Neural cell (in vitro differentiated cells): ENCODE measurements at regions not wholly inside any gene's neighbourhood (a gene's known extent, or its start where the extent isn't known, plus 50 kb on each side); places are given as distances from the start of the nearest gene placed in this dataset.
"Not testable (repeated sequence)": the region's sequence is repeated elsewhere in the genome, so short reads cannot be mapped to it uniquely, and the experiment has no call there.

Experiments
- H2AFZ ChIP-seq: fragments of 200-600, 300-800 bp; sonication (generic), shearing (Covaris generic); 2 replicates; pipeline ENCODE4 v1.6.0; 2014; ENCODE audit warnings: low read depth, mild to moderate bottlenecking, antibody characterized with exemption, low read length, moderate library complexity
- H3F3A ChIP-seq: fragments of 200-600 bp; shearing (Covaris generic); 2 replicates; pipeline ENCODE4 v1.6.1; 2016; ENCODE audit warnings: mild to moderate bottlenecking, moderate library complexity, mixed read lengths, antibody characterized with exemption, low read length; ENCODE audit not compliant: insufficient read depth, poor library complexity, severe bottlenecking
- H3K27ac ChIP-seq: fragments of 200-600, 300-800 bp; sonication (generic), shearing (Covaris generic); 2 replicates; pipeline ENCODE4 v1.5.1; 2014; ENCODE audit warnings: mild to moderate bottlenecking, low read length, moderate library complexity
- H3K27me3 ChIP-seq: fragments of 300-800, 200-600 bp; sonication (generic), shearing (Covaris generic); 2 replicates; pipeline ENCODE4 v1.6.0; 2014; ENCODE audit warnings: mild to moderate bottlenecking, low read depth, low read length, moderate library complexity; ENCODE audit not compliant: insufficient read depth
- H3K36me3 ChIP-seq: fragments of 300-800, 200-600 bp; sonication (generic), shearing (Covaris generic); 2 replicates; pipeline ENCODE4 v1.5.1; 2014; ENCODE audit warnings: mild to moderate bottlenecking, antibody characterized with exemption, low read length, moderate library complexity; ENCODE audit not compliant: insufficient read depth
- H3K4me2 ChIP-seq: fragments of 300-800, 200-600 bp; sonication (generic), shearing (Covaris generic); 2 replicates; pipeline ENCODE4 v1.6.0; 2014; ENCODE audit warnings: mild to moderate bottlenecking, low read length
- H3K4me3 ChIP-seq: fragments of 300-800, 200-600 bp; sonication (generic), shearing (Covaris generic); 2 replicates; pipeline ENCODE4 v1.5.1; 2014; ENCODE audit warnings: mild to moderate bottlenecking, low read length, moderate library complexity
- H3K79me2 ChIP-seq: fragments of 200-600 bp; shearing (Covaris generic); replicated peaks from 2 replicates; pipeline ENCODE4 v1.6.0; 2014; ENCODE audit warnings: mild to moderate bottlenecking, low read length, moderate library complexity; ENCODE audit not compliant: insufficient read depth
- H3K9ac ChIP-seq: fragments of 300-800, 200-600 bp; sonication (generic), shearing (Covaris generic); 2 replicates; pipeline ENCODE4 v1.6.1; 2016; ENCODE audit warnings: mild to moderate bottlenecking, low read length, mixed read lengths
- H3K9me2 ChIP-seq: fragments of 200-600 bp; shearing (Covaris generic); 2 replicates; pipeline ENCODE4 v1.6.1; 2016; ENCODE audit warnings: mild to moderate bottlenecking, low read length, mixed read lengths; ENCODE audit not compliant: insufficient read depth
- H3K9me3 ChIP-seq: fragments of 200-600, 300-800 bp; sonication (generic), shearing (Covaris generic); 2 replicates; pipeline ENCODE4 v1.6.1; 2016; ENCODE audit warnings: mild to moderate bottlenecking, mixed run types, low read length, moderate library complexity, mixed read lengths
- H4K20me1 ChIP-seq: fragments of 200-600 bp; shearing (Covaris generic); 2 replicates; pipeline ENCODE4 v1.6.1; 2016; ENCODE audit warnings: mild to moderate bottlenecking, mixed run types; ENCODE audit not compliant: insufficient read depth
- CTCF ChIP-seq: fragments of 450-650 bp; IDR thresholded peaks from 2 replicates; pipeline ENCODE4 v1.5.1; 2014; ENCODE audit warnings: antibody characterized with exemption, mild to moderate bottlenecking, moderate library complexity; ENCODE audit not compliant: poor library complexity, severe bottlenecking
- EP300 ChIP-seq: fragments of 450-650 bp; conservative IDR thresholded peaks from 2 replicates; pipeline ENCODE4 v1.6.1; 2014; ENCODE audit warnings: antibody characterized with exemption, mild to moderate bottlenecking, moderate library complexity; ENCODE audit not compliant: poor library complexity, severe bottlenecking
- EZH2 ChIP-seq: fragments of 200-600, 300-800 bp; shearing (Covaris generic), sonication (generic); IDR thresholded peaks from 2 replicates; pipeline ENCODE4 v1.6.1; 2014; ENCODE audit warnings: antibody characterized with exemption, low read length, borderline replicate concordance, mild to moderate bottlenecking; ENCODE audit not compliant: insufficient read depth, poor library complexity, severe bottlenecking
- MXI1 ChIP-seq: fragments of 450-650 bp; conservative IDR thresholded peaks from 2 replicates; pipeline ENCODE4 v1.6.1; 2014; ENCODE audit warnings: antibody characterized with exemption, mild to moderate bottlenecking; ENCODE audit not compliant: poor library complexity, severe bottlenecking
- POLR2AphosphoS5 ChIP-seq: IDR thresholded peaks from 2 replicates; pipeline ENCODE4 v1.6.1; 2012
- RAD21 ChIP-seq: fragments of 450-650 bp; conservative IDR thresholded peaks from 2 replicates; pipeline ENCODE4 v1.6.1; 2014; ENCODE audit warnings: antibody characterized with exemption, mild to moderate bottlenecking, moderate library complexity
- REST ChIP-seq: IDR thresholded peaks from 2 replicates; pipeline ENCODE4 v1.6.1; 2012; ENCODE audit warnings: borderline replicate concordance
- SMC3 ChIP-seq: fragments of 450-650 bp; conservative IDR thresholded peaks from 2 replicates; pipeline ENCODE4 v1.6.1; 2014; ENCODE audit warnings: antibody characterized with exemption, mild to moderate bottlenecking, moderate library complexity; ENCODE audit not compliant: poor library complexity
- TAF1 ChIP-seq: IDR thresholded peaks from 2 replicates; pipeline ENCODE4 v1.6.1; 2012; ENCODE audit warnings: low read depth

GRCh38 chr2:94694236-94694635 lies 177.0 kb upstream of the TEKT4 start:
- not testable (repeated sequence) for H4K20me1 ChIP-seq, H3K4me3 ChIP-seq, H3K9me2 ChIP-seq, H3F3A ChIP-seq, H3K36me3 ChIP-seq, H2AFZ ChIP-seq, H3K79me2 ChIP-seq, H3K4me2 ChIP-seq, H3K27ac ChIP-seq, H3K9ac ChIP-seq, H3K27me3 ChIP-seq, H3K9me3 ChIP-seq

GRCh38 chr2:94708982-94709381 lies 162.2 kb upstream of the TEKT4 start:
- not testable (repeated sequence) for H2AFZ ChIP-seq, H3K79me2 ChIP-seq, H3K9me3 ChIP-seq, H3K36me3 ChIP-seq, H3K4me3 ChIP-seq, H3K27me3 ChIP-seq, H4K20me1 ChIP-seq, H3F3A ChIP-seq, H3K9ac ChIP-seq, H3K27ac ChIP-seq, H3K4me2 ChIP-seq, H3K9me2 ChIP-seq

- Histone ChIP-seq H3K9ac (no peak overlapping the region), H3K9me2 (no peaks in the 10 kb centered on the region), H3K4me3 (no peak overlapping the region), H3K27ac (no peak overlapping the region), H3K36me3 (no peaks in the 10 kb centered on the region), H3K79me2 (no peaks in the 10 kb centered on the region), H3K4me2 (no peak overlapping the region), H3K9me3 (no peaks in the 10 kb centered on the region), H4K20me1 (no peaks in the 10 kb centered on the region), H2AFZ (no peak overlapping the region), H3F3A (no peaks in the 10 kb centered on the region), H3K27me3 (no peaks in the 10 kb centered on the region)
- TF ChIP-seq SMC3 (no peak), MXI1 (no peak), REST (no peak), RAD21 (no peak), EZH2 (no peak), POLR2AphosphoS5 (no peak), CTCF (no peak), EP300 (no peak), TAF1 (no peak)
These were observed 145.7 kb upstream of the TEKT4 start for GRCh38 chr2:94725543-94725942.

- not testable (repeated sequence) for H3K27me3 ChIP-seq, H2AFZ ChIP-seq, H3F3A ChIP-seq, H3K9me3 ChIP-seq, H3K4me2 ChIP-seq, H3K4me3 ChIP-seq, H3K27ac ChIP-seq, H3K9ac ChIP-seq, H3K9me2 ChIP-seq, H4K20me1 ChIP-seq, H3K36me3 ChIP-seq, H3K79me2 ChIP-seq
These were observed 135.7 kb upstream of the TEKT4 start for GRCh38 chr2:94735536-94735935.

- H2AFZ ChIP-seq, H3K4me2 ChIP-seq, H3K27me3 ChIP-seq, H3K79me2 ChIP-seq, H3K9me3 ChIP-seq, H3K9ac ChIP-seq, H3F3A ChIP-seq, H3K4me3 ChIP-seq, H4K20me1 ChIP-seq, H3K36me3 ChIP-seq, H3K9me2 ChIP-seq, H3K27ac ChIP-seq: not testable (repeated sequence)
These were observed 134.1 kb upstream of the TEKT4 start for GRCh38 chr2:94737145-94737544.
